DMS79 treated with DMSO at 0.1 percent for 48 hours (cell line): ENCODE measurements at regions not wholly inside any gene's neighbourhood (a gene's known extent, or its start where the extent isn't known, plus 50 kb on each side); places are given as distances from the start of the nearest gene placed in this dataset.
A peak's percentile ranks its signal among the peaks of the same experiment; 100 is the strongest.
"Not testable (repeated sequence)": the region's sequence is repeated elsewhere in the genome, so short reads cannot be mapped to it uniquely, and the experiment has no call there.

Experiments
- DNase-seq: peaks from one replicate; lab custom pipeline; 2025; lab: John Stamatoyannopoulos, UW

DNA sequence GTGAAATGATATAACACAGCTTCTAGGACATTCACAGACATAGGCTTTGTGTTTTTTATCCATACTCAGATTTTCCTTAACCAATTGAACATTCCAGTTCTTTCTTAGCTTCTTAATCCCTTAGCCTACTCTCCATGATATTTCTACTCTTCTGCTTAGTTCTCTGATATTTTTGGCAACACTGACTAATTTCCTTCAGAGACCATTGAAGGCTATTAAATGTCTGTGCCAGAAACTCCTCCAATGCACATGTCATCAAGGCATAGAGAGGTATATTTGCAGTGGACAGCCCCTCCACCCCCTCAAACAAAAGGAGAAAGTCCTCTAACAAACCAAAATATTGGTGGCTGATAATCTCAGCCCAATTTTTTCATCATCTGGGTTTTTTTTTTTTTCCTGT is 105.9 kb upstream of the TSC22D2 start:
- DNase-seq, result no peak

DNA sequence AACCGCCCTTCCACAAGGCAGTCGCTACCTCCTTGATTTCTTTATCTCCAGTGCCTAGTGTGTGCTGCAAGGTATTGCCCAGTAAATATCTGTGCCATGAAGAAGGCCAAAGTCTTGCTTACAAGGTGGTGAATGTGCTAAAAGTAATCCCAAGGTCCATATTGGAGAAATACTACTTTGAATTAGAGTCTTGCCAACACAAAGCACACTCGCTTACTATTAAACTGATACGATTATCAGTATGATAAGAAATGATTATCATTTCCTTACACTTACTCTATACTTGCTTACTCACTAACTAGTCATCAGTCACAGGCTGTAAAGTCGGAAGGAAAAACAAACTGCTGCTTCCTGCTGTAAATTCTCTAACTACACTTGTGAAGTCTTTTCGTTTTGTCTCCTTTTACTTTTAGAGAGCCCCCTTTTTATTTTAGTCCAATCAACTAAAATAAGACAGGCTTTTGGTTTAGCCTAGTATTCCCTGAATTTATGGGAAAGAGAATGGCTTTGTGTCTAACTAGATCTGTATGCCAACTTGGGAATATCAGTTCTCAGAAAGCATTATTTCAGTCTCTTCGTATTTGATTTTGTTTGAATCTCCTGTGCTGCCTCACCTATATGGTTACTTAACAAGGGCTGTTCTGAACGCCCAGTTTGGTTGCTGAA is 107.1 kb upstream of the TSC22D2 start:
- no peak for DNase-seq

DNA sequence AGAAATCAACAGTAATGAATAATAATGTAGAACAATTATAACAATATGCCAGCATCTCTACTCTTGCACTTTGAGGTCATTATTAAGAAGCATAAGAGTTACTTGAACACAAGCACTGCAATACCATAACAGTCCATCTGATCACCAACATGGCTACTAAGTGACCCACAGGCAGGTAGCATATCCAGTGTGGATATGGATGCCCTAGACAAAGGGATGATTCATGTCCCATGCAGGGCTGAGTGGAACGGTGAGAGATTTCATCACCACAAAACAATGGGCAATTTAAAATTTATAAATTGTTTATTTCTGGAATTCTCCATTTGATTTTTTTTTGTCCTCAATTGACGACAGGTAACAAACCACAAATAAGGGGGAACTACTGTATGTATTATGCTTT is 107.7 kb upstream of the TSC22D2 start:
- DNase-seq, result no peak

DNA sequence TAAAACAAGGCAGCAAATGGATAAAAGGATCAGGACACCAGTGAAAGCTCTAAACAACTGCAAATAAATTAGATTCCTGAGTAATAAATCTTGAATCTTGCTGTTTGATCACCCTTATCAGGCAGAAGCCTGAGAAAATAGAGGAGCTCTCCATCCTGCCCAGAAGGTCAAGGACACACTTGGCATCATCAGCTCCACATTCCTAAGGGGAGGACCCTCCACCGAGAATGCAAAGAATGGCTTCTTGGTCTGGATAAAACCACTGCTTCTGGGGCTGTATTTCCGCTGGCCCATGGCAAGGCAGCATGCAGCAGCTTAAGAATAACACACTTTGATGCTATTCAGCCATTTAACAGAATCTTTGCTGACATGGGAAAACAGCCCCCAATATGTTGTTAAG is 108.9 kb upstream of the TSC22D2 start:
- no peak for DNase-seq

DNA sequence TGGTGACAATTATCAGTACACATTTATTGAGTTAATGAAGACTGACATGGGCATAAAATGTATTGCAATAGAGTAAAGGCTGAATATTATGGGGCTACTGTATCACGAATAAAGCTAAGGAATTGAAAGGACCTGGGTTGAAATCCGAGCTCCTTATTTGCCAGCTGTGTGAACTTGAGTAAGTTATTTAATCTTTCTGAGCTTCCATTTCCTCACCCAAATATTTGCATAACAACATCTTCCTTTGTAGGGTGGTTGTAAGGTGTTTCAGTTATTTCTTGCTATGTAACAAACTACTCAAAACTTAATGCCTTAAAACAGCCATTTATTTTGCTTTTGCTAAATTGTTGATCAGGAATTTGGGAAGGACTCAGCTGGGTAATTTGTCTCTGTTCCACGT is 111.1 kb upstream of the TSC22D2 start:
- no peak for DNase-seq

DNA sequence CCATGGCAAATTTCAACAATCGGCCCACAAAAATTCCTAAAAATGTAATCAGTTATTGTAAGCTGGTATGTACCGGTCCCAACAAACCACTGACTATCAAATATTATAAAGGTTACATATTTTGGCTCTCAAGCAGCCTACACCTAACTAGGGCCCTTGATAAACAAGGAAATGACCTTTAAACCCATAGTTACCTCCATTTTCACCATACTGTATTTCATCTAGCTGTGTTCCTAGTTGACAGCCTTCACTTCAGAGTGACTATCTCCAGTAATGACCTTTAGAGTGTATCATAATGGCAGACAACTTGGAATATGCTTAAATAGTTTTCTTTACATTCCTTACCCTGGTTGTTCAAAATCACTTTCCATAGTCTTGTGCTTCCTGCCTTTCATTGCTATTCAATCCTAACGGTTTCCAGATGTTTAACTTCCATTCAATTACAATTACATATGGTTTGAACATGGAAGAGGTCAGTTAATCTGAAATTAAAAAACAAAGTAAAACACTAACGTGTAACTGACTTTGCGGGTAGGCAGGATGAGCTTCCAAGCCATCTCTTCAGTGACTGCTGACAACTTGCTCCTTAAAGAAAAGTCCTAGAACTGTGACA is 111.9 kb upstream of the TSC22D2 start:
- DNase-seq, result no peak

DNA sequence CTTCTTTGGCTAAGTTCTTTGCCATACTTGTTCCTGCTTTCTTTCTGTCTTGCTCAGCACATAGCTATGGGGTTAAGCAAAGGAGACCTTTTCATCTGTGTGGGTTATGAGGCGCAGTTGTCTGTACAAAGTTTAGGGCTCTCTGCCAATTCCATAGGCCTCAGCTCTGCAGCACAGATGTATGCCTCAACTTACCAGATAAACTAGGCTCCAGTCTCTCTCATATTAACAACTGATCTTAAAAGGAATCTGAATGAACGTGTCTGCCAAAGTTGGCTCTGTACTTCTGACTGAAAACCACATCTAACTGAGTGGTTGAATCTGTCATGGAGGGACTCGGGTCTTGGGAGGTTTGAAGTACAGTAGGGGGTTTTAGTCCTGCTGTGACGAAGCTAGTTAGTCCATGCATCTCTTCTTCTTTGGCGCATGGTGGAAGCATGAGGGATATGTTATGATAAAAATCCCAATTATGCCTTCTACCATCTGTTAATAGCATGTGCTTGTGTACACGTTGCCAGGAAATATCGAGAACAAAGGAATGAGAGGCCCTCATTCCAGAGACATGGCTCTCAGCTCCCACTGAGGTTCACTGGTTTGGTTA is 114.6 kb upstream of the TSC22D2 start:
- no peak for DNase-seq

DNA sequence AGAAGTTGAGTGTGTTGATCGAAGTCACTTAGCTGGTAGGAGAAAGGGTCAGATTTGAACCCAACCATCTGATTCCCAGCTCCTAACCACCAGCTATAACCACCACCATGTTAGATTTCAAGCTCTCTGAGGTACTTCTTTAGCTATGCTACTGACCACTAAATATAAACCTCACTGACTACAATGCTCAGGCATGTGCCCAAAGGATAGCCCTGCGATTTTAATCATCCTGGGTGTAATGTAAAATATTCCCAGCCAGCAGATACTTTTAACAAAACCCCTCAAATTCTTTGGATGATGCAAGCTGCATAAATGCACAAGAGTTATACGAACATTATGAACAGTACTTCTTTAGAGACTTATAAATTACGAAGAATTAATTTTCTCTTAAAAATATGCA is 115.2 kb upstream of the TSC22D2 start:
- no peak for DNase-seq

DNA sequence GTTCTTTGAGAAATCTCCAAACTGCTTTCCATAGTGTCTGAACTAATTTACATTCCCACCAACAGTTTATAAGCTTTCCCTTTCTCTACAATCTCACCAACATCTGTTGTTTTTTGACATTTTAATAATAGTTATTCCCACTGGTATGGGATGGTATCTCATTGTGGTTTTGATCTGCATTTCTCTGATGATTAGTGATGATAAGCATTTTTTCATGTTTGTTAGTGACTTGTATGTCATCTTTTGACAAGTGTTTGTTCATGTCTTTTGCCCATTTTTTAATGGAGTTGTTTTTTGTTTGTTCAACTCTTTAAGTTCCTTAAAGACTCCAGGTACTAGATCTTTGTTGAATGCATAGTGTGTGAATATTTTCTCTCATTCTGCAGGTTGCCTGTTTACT is 116.6 kb upstream of the TSC22D2 start:
- no peak for DNase-seq

DNA sequence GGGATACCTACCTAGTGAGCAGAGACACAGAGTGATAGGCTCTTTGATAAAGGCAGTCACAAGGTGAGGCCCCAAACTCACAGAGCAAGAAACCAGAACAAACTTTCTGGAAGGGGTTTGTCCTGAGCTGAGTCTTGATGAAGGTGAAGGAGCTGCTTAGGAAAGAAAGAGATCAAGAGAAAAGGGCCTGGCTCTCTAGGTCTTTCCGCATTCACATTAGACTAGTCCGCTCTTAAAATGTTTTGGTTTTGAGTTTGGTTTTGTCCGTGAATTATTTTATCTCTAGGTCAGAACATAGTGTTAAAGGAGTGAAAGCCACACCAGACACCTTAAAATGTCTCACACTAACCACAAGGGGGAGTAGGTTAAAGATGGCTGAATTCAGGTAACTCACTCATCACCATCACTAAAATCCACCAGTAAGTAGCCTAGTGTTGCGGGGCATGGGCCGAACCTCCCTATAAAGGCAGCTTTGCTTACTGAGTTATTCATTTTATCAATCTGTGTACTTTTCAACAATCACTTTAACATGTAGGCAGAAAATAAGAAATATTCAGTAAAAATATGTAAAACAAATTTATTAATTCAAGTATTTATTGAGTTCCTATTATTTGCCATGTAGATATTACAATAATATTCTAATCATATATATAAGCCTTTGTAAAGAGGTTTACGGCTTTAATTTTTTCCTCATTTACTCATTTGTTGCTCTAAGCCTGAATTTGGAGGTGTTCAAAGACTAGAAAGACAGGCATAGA is 121.5 kb upstream of the TSC22D2 start:
- peak; percentile 3 for DNase-seq

DNA sequence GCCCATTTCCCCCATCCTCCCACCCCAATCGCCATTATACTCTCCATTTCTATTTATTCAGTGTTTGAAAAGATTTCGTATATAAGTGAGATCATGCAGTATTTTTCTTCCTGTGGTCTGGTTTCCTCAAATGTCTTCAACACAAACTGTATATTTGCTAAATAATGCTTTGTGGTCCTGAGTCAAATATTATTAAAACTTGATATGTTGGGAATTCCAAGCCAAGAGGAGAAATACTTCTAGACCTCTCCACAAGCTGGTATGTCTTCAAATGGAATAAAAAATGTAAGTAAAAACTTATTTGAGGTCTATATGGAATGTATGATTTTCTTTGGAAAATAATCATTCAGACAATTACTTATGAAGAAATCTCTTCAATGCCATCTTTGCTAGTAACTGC is 122.5 kb upstream of the TSC22D2 start:
- no peak for DNase-seq

DNA sequence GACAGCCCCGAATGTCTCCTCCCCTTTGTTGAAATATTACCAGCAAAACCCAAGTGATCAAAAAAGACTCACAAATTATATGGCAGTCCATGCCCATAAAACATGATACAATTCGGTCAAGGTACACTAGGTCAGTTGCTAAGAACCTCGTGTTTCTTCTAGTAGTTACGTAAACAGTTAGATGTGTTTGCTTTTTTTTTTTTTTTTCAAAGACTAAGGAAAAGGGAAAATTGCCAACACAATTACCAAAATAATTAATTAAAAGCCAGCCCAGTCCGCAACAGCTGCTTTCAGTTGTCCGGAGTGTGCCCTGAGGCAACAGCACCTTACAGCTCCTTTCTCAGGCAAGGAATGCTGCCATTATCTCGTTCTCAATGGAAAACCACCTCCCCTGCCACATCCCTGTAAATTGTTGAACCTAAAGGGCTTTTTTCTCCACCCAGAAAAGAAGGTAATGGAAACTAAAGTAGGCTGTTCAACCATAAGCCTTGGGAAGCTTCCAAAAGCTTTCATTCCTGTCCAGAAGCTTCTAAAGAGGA is 129.2 kb upstream of the TSC22D2 start:
- peak; percentile 65 for DNase-seq

DNA sequence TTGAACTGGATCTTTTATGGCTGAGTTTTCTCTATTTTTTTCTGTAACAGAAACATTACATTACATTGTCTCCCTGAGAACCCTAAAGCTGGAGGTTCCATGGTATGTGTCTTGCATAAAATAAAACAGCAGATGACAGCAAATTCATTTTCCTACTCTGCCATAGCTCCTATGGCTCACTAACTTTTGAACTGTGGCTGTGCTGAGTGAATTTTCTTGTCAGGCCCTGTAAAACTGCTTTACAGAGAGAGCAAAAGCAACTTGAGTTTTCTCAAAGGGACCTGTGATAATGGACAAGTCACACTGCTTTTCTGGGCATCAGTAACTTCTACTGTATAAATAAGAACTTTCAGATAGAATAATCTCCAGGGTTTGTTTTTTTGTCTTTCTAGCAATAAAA is 129.9 kb upstream of the TSC22D2 start:
- DNase-seq, result no peak

DNA sequence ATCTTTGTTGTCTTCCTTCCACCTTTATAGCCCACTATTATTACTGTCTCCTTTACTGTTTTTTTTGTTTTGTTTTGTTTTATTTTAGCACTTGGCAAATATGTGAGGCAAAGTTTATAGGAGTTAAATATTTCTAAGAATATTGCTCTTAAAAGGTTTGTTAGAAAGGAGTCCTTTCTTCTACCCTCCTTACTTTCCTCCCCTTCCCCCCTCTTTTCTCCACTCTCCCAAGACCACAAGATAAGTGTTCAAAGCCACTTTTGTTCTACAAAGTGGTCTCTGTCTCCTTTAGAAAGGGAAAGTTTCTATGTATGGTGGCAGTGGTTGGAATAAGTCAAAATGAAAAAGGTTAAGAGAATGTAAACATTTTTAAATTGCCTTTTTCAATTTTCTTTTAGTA is 130.7 kb upstream of the TSC22D2 start:
- no peak for DNase-seq

DNA sequence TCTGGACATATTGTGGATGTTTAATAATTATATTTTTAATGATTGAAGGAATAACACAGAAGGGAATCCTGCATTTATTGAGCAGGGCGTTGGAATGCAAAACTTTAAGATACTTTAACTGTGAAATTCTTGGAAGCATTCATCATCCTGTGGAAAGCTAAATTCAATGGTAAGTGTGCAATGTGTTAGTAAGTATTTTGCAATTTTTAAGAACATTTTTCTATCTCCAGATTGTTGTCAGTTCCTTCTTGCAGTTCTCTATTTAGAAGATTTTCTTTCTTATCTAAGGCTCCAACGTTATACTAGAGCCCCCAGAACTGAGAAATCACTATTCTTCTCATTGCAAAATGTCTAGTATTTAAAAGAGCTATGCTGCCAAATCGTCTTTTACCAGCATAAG is 132.2 kb upstream of the TSC22D2 start:
- no peak for DNase-seq

DNA sequence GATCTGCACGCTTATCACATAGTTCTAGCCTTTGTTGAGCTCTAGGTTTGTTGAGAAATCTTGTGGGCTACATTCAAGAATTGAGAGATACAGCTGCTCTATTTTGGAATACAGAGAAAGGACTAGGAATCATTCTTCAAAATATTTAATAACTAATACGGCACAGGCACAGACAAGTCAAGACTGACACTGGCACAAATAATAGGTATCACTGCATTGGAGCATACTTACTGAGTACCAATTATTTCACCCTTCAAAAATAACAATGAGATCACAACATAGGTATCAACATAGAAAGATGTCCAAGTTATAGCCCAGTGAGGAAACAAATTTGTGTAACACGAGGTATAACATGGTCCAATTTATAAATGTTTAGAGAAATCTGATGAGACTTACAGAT is 133.7 kb upstream of the TSC22D2 start:
- no peak for DNase-seq

DNA sequence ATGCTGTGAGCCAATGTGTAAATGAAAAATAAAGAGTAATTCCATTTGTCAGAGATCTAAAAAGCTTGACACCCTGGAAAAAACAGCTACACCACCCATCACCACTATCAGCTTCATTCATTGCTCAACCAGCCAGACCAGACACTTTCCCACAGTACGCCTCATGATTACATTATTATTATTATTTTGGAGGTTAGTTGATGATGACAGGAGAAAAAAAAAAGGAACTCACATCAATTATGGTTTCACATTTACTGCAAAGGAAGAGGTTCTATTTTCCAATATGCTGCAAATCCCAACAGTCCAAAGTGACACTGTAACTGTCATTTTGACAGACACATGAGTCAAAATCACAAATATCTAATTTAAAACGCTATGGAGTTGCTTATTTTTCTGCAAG is 134.7 kb upstream of the TSC22D2 start:
- no peak for DNase-seq

DNA sequence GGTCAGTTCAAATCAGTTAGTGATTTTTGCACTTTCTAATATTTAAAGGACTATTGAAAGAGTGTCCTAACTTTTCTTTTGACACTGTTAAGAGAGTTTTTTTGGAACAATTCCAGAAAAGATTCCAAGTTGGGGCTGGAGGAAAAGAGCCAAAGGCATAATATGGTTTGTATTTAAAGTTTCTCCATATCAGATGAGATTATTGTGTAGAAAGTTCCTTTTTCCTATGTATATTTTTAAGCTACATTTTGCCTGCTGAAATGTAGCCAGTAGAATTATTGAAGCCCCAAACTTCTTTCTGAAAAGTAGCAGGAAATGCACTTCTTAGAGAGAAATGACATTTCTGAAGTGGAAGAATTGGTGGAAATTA is 136.5 kb upstream of the TSC22D2 start:
- DNase-seq, result no peak

DNA sequence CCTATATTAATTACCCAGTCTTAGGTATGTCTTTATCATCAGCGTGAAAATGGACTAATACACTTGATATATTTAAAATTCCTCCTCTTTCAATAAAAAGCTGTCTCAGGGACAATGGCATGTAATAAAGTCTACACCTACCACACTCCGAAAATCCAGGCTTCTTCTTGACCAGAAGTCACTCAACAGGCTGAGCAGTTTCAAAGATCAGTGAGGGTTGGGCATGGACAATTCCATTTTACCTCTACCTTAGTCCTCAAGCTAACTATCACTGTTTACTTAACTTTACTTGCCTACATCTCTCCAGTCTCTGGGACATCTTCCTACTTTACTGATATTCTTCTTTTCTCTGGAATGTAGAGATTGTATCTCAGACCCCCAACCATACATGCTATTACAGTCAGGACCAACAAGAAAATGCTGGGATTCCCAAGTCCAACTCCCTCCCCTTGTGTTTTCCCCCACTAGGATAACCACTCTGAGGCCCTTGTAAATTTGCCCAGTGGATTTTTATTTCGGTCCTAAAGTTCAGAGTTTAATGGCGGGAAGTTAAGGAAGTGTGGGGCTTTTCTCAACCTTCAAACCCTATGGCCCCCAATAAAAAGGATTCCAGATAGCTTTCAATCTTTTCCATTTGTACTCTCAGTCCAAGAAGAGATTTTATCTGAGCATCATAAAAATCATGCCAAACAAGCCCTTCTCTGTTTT is 137.1 kb upstream of the TSC22D2 start:
- no peak for DNase-seq

DNA sequence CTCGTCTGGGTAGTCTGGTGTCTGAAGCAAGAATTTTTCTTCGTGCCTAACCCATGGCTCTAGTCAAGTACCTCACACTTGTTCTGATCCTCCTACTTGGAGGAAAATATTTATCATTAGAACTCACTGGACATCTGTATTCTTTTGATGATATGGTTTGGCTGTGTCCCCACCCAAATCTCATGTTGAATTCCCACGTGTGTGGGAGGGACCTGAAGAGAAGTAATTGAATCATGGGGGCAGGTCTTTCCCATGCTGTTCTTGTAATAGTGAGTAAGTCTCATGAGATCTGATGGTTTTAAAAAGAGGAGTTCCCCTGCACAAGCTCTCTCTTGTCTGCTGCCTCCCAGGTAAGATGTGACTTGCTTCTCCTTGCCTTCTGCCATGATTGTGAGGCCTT is 137.7 kb upstream of the TSC22D2 start:
- DNase-seq, result not testable (repeated sequence)

DNA sequence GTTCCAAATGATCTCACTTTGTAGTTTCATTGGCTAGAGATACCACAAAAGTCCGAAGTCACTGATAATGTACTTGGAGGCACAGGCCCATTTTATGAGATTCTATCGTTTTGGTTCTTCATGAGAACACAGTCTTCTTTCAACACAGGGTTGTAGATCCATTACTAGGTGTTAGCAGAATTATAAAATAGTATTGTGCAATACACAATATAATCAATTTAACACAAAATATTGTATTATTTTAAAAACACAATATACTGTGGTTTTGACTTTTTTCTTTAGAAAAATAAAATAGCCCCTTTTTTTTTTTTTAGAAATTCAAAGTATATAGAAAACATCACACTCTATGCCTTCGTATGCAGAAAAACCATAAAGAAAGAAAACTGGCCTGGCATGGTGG is 138.6 kb upstream of the TSC22D2 start:
- DNase-seq, result no peak
